ENCODE measurements at regions not wholly inside any gene's neighbourhood (a gene's known extent, or its start where the extent isn't known, plus 50 kb on each side); places are given as distances from the start of the nearest gene placed in this dataset.
"Not testable (repeated sequence)": the region's sequence is repeated elsewhere in the genome, so short reads cannot be mapped to it uniquely, and the experiment has no call there.

GRCh38 chr12:59294221-59294620 lies 301.6 kb upstream of the SLC16A7 start:
- TF ChIP-seq POLR2A (IDR thresholded peaks at IDR 0.05; ENCODE audit: low read depth, low read length): no peak
- no peak for FAIRE-seq
- no peak for DNase-seq (ENCODE audit: insufficient read length, low spot score)

- no peak for TF ChIP-seq POLR2A (IDR thresholded peaks at IDR 0.05; ENCODE audit: low read depth, low read length)
- FAIRE-seq: no peak
- no peak for DNase-seq (ENCODE audit: insufficient read length, low spot score)
Observed at GRCh38 chr12:59282999-59283398, 312.8 kb upstream of the SLC16A7 start.

- FAIRE-seq; DNase-seq (ENCODE audit: insufficient read length, low spot score): not testable (repeated sequence)
Observed at GRCh38 chr12:59273561-59273960, 322.3 kb upstream of the SLC16A7 start.

GRCh38 chr12:59268295-59268809 lies 327.5 kb upstream of the SLC16A7 start:
- no peak for TF ChIP-seq POLR2A (IDR thresholded peaks at IDR 0.05; ENCODE audit: low read depth, low read length)
- DNase-seq (ENCODE audit: insufficient read length, low spot score): no peak
- no peak for FAIRE-seq

GRCh38 chr12:59260202-59260601 lies 335.6 kb upstream of the SLC16A7 start:
- TF ChIP-seq POLR2A (IDR thresholded peaks at IDR 0.05; ENCODE audit: low read depth, low read length): no peak
- DNase-seq (ENCODE audit: insufficient read length, low spot score) (no peak), FAIRE-seq (no peak)

- DNase-seq (ENCODE audit: insufficient read length, low spot score) (no peak), FAIRE-seq (no peak)
- TF ChIP-seq POLR2A (IDR thresholded peaks at IDR 0.05; ENCODE audit: low read depth, low read length): no peak
Observed at GRCh38 chr12:59252731-59253130, 332.4 kb upstream of the LRIG3 start.

- TF ChIP-seq POLR2A (IDR thresholded peaks at IDR 0.05; ENCODE audit: low read depth, low read length): no peak
- FAIRE-seq (no peak), DNase-seq (ENCODE audit: insufficient read length, low spot score) (no peak)
Observed at GRCh38 chr12:59250766-59251165, 330.5 kb upstream of the LRIG3 start.

GRCh38 chr12:59240048-59240447 lies 319.7 kb upstream of the LRIG3 start:
- no peak for TF ChIP-seq POLR2A (IDR thresholded peaks at IDR 0.05; ENCODE audit: low read depth, low read length)
- DNase-seq (ENCODE audit: insufficient read length, low spot score) (no peak), FAIRE-seq (no peak)

- DNase-seq (ENCODE audit: insufficient read length, low spot score) (no peak), FAIRE-seq (no peak)
- no peak for TF ChIP-seq POLR2A (IDR thresholded peaks at IDR 0.05; ENCODE audit: low read depth, low read length)
Observed at GRCh38 chr12:59234391-59234790, 314.1 kb upstream of the LRIG3 start.

- FAIRE-seq (no peak), DNase-seq (ENCODE audit: insufficient read length, low spot score) (no peak)
- TF ChIP-seq POLR2A (IDR thresholded peaks at IDR 0.05; ENCODE audit: low read depth, low read length): no peak
Observed at GRCh38 chr12:59230334-59230733, 310.0 kb upstream of the LRIG3 start.

- DNase-seq (ENCODE audit: insufficient read length, low spot score) (no peak), FAIRE-seq (no peak)
- TF ChIP-seq POLR2A (IDR thresholded peaks at IDR 0.05; ENCODE audit: low read depth, low read length): no peak
Observed at GRCh38 chr12:59219148-59219547, 298.8 kb upstream of the LRIG3 start.

GRCh38 chr12:59196989-59197388 lies 276.7 kb upstream of the LRIG3 start:
- DNase-seq (ENCODE audit: insufficient read length, low spot score) (no peak), FAIRE-seq (no peak)
- TF ChIP-seq POLR2A (IDR thresholded peaks at IDR 0.05; ENCODE audit: low read depth, low read length): no peak

GRCh38 chr12:59194794-59195193 lies 274.5 kb upstream of the LRIG3 start:
- TF ChIP-seq POLR2A (IDR thresholded peaks at IDR 0.05; ENCODE audit: low read depth, low read length): no peak
- FAIRE-seq (no peak), DNase-seq (ENCODE audit: insufficient read length, low spot score) (no peak)

- DNase-seq (ENCODE audit: insufficient read length, low spot score) (no peak), FAIRE-seq (no peak)
- TF ChIP-seq POLR2A (IDR thresholded peaks at IDR 0.05; ENCODE audit: low read depth, low read length): no peak
Observed at GRCh38 chr12:59193476-59194050, 273.3 kb upstream of the LRIG3 start.

- TF ChIP-seq POLR2A (IDR thresholded peaks at IDR 0.05; ENCODE audit: low read depth, low read length): no peak
- no peak for FAIRE-seq
Observed at GRCh38 chr12:59191372-59191771, 271.1 kb upstream of the LRIG3 start.

GRCh38 chr12:59186451-59186850 lies 266.1 kb upstream of the LRIG3 start:
- FAIRE-seq: no peak

More at GRCh38 chr12:59191372-59191771, 271.1 kb upstream of the LRIG3 start:
- no peak for DNase-seq (ENCODE audit: insufficient read length, low spot score)

More at GRCh38 chr12:59186451-59186850, 266.1 kb upstream of the LRIG3 start:
- TF ChIP-seq POLR2A (IDR thresholded peaks at IDR 0.05; ENCODE audit: low read depth, low read length): no peak
- DNase-seq (ENCODE audit: insufficient read length, low spot score): no peak

All from H54 (cell line).